ENCODE measurements at regions not wholly inside any gene's neighbourhood (a gene's known extent, or its start where the extent isn't known, plus 50 kb on each side); places are given as distances from the start of the nearest gene placed in this dataset.

GRCh38 chr16:79977940-79978836, 377.7 kb upstream of the MAF start:
- Histone ChIP-seq H3K27ac (ENCODE audit: low read depth, low read length) (no peak overlapping the region), H3K4me1 (ENCODE audit: control insufficient read depth, insufficient read depth, low read length) (no peaks in the 10 kb centered on the region), H3K27me3 (ENCODE audit: control insufficient read depth, insufficient read depth, low read length, poor library complexity, severe bottlenecking) (peaks cover 33% of the 10 kb centered on the region), H3K4me3 (ENCODE audit: low read length) (no peak overlapping the region), H3K9me3 (ENCODE audit: control insufficient read depth, low read length) (no peaks in the 10 kb centered on the region), H3K9ac (ENCODE audit: extremely low read depth, low read length, poor library complexity, severe bottlenecking) (no peak overlapping the region), H3K36me3 (ENCODE audit: control insufficient read depth, insufficient read depth, low read length) (no peaks in the 10 kb centered on the region)
- Mint-ChIP-seq H3K4me3 (no peak overlapping the region), H3K36me3 (ENCODE audit: low read depth) (no peaks in the 10 kb centered on the region), H3K4me1 (peaks cover 8% of the 10 kb centered on the region), H3K27ac (no peak overlapping the region), H3K9me3 (no peaks in the 10 kb centered on the region), H3K27me3 (ENCODE audit: insufficient read depth) (peaks cover 33% of the 10 kb centered on the region)
- no peak for DNase-seq
- WGBS, 2 experiments (ENCODE audit: insufficient coverage in 1 of 2, insufficient read length in 1 of 2), result 81 to 86% methylated on average over 5 to 7 of the region's 9 CpGs
- no peak for TF ChIP-seq CTCF (conservative IDR thresholded peaks at IDR 0.05)

- H3K4me1 Mint-ChIP-seq, result peaks cover 11% of the 10 kb centered on the region
- 95 to 100% methylated on average over 1 to 2 of the region's 2 CpGs for WGBS, 2 experiments (ENCODE audit: insufficient coverage in 1 of 2, insufficient read length in 1 of 2)
- Histone ChIP-seq H3K36me3 (ENCODE audit: control insufficient read depth, insufficient read depth, low read length) (no peaks in the 10 kb centered on the region), H3K4me1 (ENCODE audit: control insufficient read depth, insufficient read depth, low read length) (no peaks in the 10 kb centered on the region), H3K4me3 (ENCODE audit: low read length) (no peak overlapping the region), H3K9me3 (ENCODE audit: control insufficient read depth, low read length) (no peaks in the 10 kb centered on the region), H3K27me3 (ENCODE audit: control insufficient read depth, insufficient read depth, low read length, poor library complexity, severe bottlenecking) (peaks cover 17% of the 10 kb centered on the region), H3K27ac (ENCODE audit: low read depth, low read length) (no peak overlapping the region), H3K9ac (ENCODE audit: extremely low read depth, low read length, poor library complexity, severe bottlenecking) (no peak overlapping the region)
- no peaks in the 10 kb centered on the region for H3K9me3 Mint-ChIP-seq
- no peak for DNase-seq
- H3K27me3 Mint-ChIP-seq (ENCODE audit: insufficient read depth), result peaks cover 39% of the 10 kb centered on the region
- no peaks in the 10 kb centered on the region for H3K36me3 Mint-ChIP-seq (ENCODE audit: low read depth)
- H3K27ac Mint-ChIP-seq, result no peak overlapping the region
- no peak for TF ChIP-seq CTCF (conservative IDR thresholded peaks at IDR 0.05)
- no peak overlapping the region for H3K4me3 Mint-ChIP-seq
Observed at GRCh38 chr16:79973320-79973719, 372.8 kb upstream of the MAF start.

GRCh38 chr16:79972053-79972704, 371.6 kb upstream of the MAF start:
- H3K36me3 Mint-ChIP-seq (ENCODE audit: low read depth), result no peaks in the 10 kb centered on the region
- no peaks in the 10 kb centered on the region for H3K36me3 ChIP-seq (ENCODE audit: control insufficient read depth, insufficient read depth, low read length)
- WGBS, 2 experiments (ENCODE audit: insufficient coverage in 1 of 2, insufficient read length in 1 of 2), result 88 to 96% methylated on average over 3 to 4 of the region's 4 CpGs

More at GRCh38 chr16:79972053-79972704, 371.6 kb upstream of the MAF start:
- no peak for TF ChIP-seq CTCF (conservative IDR thresholded peaks at IDR 0.05)
- DNase-seq, result no peak
- peaks cover 13% of the 10 kb centered on the region for H3K27me3 ChIP-seq (ENCODE audit: control insufficient read depth, insufficient read depth, low read length, poor library complexity, severe bottlenecking)
- H3K9me3 ChIP-seq (ENCODE audit: control insufficient read depth, low read length), result no peaks in the 10 kb centered on the region
- H3K27ac Mint-ChIP-seq, result no peak overlapping the region
- H3K27ac ChIP-seq (ENCODE audit: low read depth, low read length), result no peak overlapping the region
- no peak overlapping the region for H3K4me3 ChIP-seq (ENCODE audit: low read length)
- no peak overlapping the region for H3K4me3 Mint-ChIP-seq
- H3K27me3 Mint-ChIP-seq (ENCODE audit: insufficient read depth), result peaks cover 36% of the 10 kb centered on the region
- H3K9me3 Mint-ChIP-seq, result no peaks in the 10 kb centered on the region
- H3K9ac ChIP-seq (ENCODE audit: extremely low read depth, low read length, poor library complexity, severe bottlenecking), result no peak overlapping the region
- peaks cover 11% of the 10 kb centered on the region for H3K4me1 Mint-ChIP-seq
- no peaks in the 10 kb centered on the region for H3K4me1 ChIP-seq (ENCODE audit: control insufficient read depth, insufficient read depth, low read length)
